ENCODE measurements at regions not wholly inside any gene's neighbourhood (a gene's known extent, or its start where the extent isn't known, plus 50 kb on each side); places are given as distances from the start of the nearest gene placed in this dataset.

GRCh38 chr3:182305881-182306665, 487.2 kb upstream of the ATP11B start:
- no peak for TF ChIP-seq CTCF (IDR thresholded peaks at IDR 0.05)
- TF ChIP-seq POLR2A (IDR thresholded peaks at IDR 0.05) = no peak
- no peak for TF ChIP-seq EP300 (IDR thresholded peaks at IDR 0.05)
- TF ChIP-seq POLR2AphosphoS5 (IDR thresholded peaks at IDR 0.05) = no peak

Data from suprapubic skin (tissue), 4 donors.